SK-N-SH (cell line): ENCODE measurements at regions not wholly inside any gene's neighbourhood (a gene's known extent, or its start where the extent isn't known, plus 50 kb on each side); places are given as distances from the start of the nearest gene placed in this dataset.

ENCODE experiments used
- CTCF ChIA-PET: fragments of 300-600, 350-600 bp; formaldehyde crosslinking; extraction: SDS; loops from one replicate; lab custom pipeline; 2021; lab: Yijun Ruan, JAX
- POLR2A ChIA-PET: fragments of 350-600 bp; sonication (Branson Sonifier 250); formaldehyde crosslinking; extraction: SDS; loops from one replicate; lab custom pipeline; 2020; ENCODE audit warnings: antibody characterized with exemption, inconsistent platforms; lab: Yijun Ruan, JAX
- DNase-seq: peaks from one replicate; pipeline ENCODE4 v3.0.0; 2012
- H2AFZ ChIP-seq: fragments of 200-600 bp; sonication (generic); 2 replicates; pipeline ENCODE4 v1.8.1; 2016; ENCODE audit warnings: antibody characterized with exemption, mild to moderate bottlenecking, low read depth
- H3F3A ChIP-seq: fragments of 200-600 bp; sonication (generic); replicated peaks from 2 replicates; pipeline ENCODE3; 2016; ENCODE audit warnings: antibody characterized with exemption, mild to moderate bottlenecking; ENCODE audit not compliant: insufficient read depth
- H3K27ac ChIP-seq, 2 experiments: fragments of 200-500 bp in 1 of 2; fragments of 200-600 bp in 1 of 2; sonication (Bioruptor generic) in 1 of 2; sonication (generic), shearing (Covaris generic) in 1 of 2; 2 replicates each; pipeline versions ENCODE4 v1.5.1 to v1.6.1; 2014 to 2016; ENCODE audit warnings: low read depth in 2 of 2, inconsistent platforms in 1 of 2, low read length in 1 of 2, mild to moderate bottlenecking in 1 of 2, mixed read lengths in 1 of 2
- H3K27me3 ChIP-seq: fragments of 200-600 bp; sonication (generic), shearing (Covaris generic); 2 replicates; pipeline ENCODE4 v1.6.1; 2016; ENCODE audit warnings: mixed run types; ENCODE audit not compliant: insufficient read depth
- H3K36me3 ChIP-seq, 2 experiments: fragments of 200-500 bp in 1 of 2; fragments of 200-600 bp in 1 of 2; sonication (Bioruptor generic) in 1 of 2; sonication (generic) in 1 of 2; replicated peaks in 1 of 2; 2 replicates each; pipeline versions ENCODE3 to v1.5.1; 2014 to 2016; ENCODE audit warnings: low read length in 1 of 2, mild to moderate bottlenecking in 1 of 2; ENCODE audit not compliant: insufficient read depth in 2 of 2, control insufficient read depth in 1 of 2
- H3K4me1 ChIP-seq, 2 experiments: fragments of 200-500 bp in 1 of 2; fragments of 200-600 bp in 1 of 2; sonication (Bioruptor generic) in 1 of 2; sonication (generic), shearing (Covaris generic) in 1 of 2; 2 replicates each; pipeline versions ENCODE4 v1.5.1 to v1.6.1; 2014 to 2016; ENCODE audit warnings: low read depth in 1 of 2, low read length in 1 of 2, mixed run types in 1 of 2; ENCODE audit not compliant: insufficient read depth in 2 of 2, control insufficient read depth in 1 of 2
- H3K4me2 ChIP-seq: fragments of 200-600 bp; sonication (generic), shearing (Covaris generic); 2 replicates; pipeline ENCODE4 v1.6.1; 2017; ENCODE audit warnings: mixed run types
- H3K4me3 ChIP-seq, 2 experiments: fragments of 200-500 bp in 1 of 2; fragments of 200-600 bp in 1 of 2; sonication (Bioruptor generic) in 1 of 2; sonication (generic), shearing (Covaris generic) in 1 of 2; 2 replicates each; pipeline versions ENCODE4 v1.5.1 to v1.8.1; 2014 to 2016; ENCODE audit warnings: low read depth in 2 of 2, inconsistent platforms in 1 of 2, low read length in 1 of 2, mild to moderate bottlenecking in 1 of 2, mixed read lengths in 1 of 2, moderate library complexity in 1 of 2
- H3K79me2 ChIP-seq: fragments of 200-600 bp; sonication (generic); 2 replicates; pipeline ENCODE4 v1.8.1; 2017; ENCODE audit warnings: mild to moderate bottlenecking; ENCODE audit not compliant: insufficient read depth
- H3K9ac ChIP-seq: fragments of 200-600 bp; sonication (generic); 2 replicates; pipeline ENCODE4 v1.6.1; 2017; ENCODE audit warnings: mixed run types
- H3K9me2 ChIP-seq: fragments of 200-600 bp; sonication (generic); 2 replicates; pipeline ENCODE4 v1.6.1; 2017; ENCODE audit warnings: mixed run types
- H3K9me3 ChIP-seq: fragments of 200-600 bp; sonication (generic); 2 replicates; pipeline ENCODE4 v1.6.1; 2017; ENCODE audit warnings: mixed run types, mild to moderate bottlenecking, moderate library complexity
- H4K20me1 ChIP-seq: fragments of 200-600 bp; sonication (generic); 2 replicates; pipeline ENCODE4 v1.6.1; 2017; ENCODE audit warnings: mild to moderate bottlenecking, mixed run types; ENCODE audit not compliant: insufficient read depth
- CHD2 ChIP-seq: fragments of 150-350 bp; IDR thresholded peaks from 2 replicates; pipeline ENCODE4 v1.6.1; 2018; ENCODE audit warnings: low read length; ENCODE audit not compliant: partially characterized antibody
- ELF1 ChIP-seq: IDR thresholded peaks from 2 replicates; pipeline ENCODE4 v1.4.0; 2012
- EP300 ChIP-seq, 2 experiments: IDR thresholded peaks; 2 replicates each; pipeline versions ENCODE4 v1.4.0 to v1.6.1; 2012; ENCODE audit warnings: borderline replicate concordance in 1 of 2, low read depth in 1 of 2, low read length in 1 of 2
- EZH2phosphoT487 ChIP-seq: fragments of 200-600 bp; sonication (generic); IDR thresholded peaks from 2 replicates; pipeline ENCODE4 v1.6.1; 2017; ENCODE audit warnings: low read depth, mixed run types, mild to moderate bottlenecking, antibody characterized with exemption, moderate library complexity, borderline replicate concordance
- FOXM1 ChIP-seq: IDR thresholded peaks from 2 replicates; pipeline ENCODE4 v1.4.0; 2012; ENCODE audit warnings: low read depth, mild to moderate bottlenecking
- GABPA ChIP-seq: IDR thresholded peaks from 2 replicates; pipeline ENCODE4 v1.4.0; 2012; ENCODE audit warnings: low read depth, mild to moderate bottlenecking
- GATA2 ChIP-seq: sonication (generic); formaldehyde crosslinking; IDR thresholded peaks from 2 replicates; pipeline ENCODE4 v1.5.0; 2020; ENCODE audit warnings: mild to moderate bottlenecking, missing genetic modification reagents
- MAX ChIP-seq: IDR thresholded peaks from 2 replicates; pipeline ENCODE4 v1.4.0; 2012; ENCODE audit warnings: low read depth
- MEF2A ChIP-seq: IDR thresholded peaks from 2 replicates; pipeline ENCODE4 v1.4.0; 2012; ENCODE audit warnings: low read depth, borderline replicate concordance
- NFIC ChIP-seq: IDR thresholded peaks from 2 replicates; pipeline ENCODE4 v1.4.0; 2012; ENCODE audit warnings: borderline replicate concordance
- RAD21 ChIP-seq: IDR thresholded peaks from 2 replicates; pipeline ENCODE4 v1.6.1; 2012; ENCODE audit warnings: mild to moderate bottlenecking, low read length
- RCOR1 ChIP-seq: fragments of 150-350 bp; IDR thresholded peaks from 2 replicates; pipeline ENCODE4 v1.6.1; 2017; ENCODE audit warnings: antibody characterized with exemption, low read length
- RXRA ChIP-seq: IDR thresholded peaks from 2 replicates; pipeline ENCODE4 v1.4.0; 2012; ENCODE audit warnings: low read depth, mild to moderate bottlenecking, borderline replicate concordance
- TAF1 ChIP-seq: IDR thresholded peaks from 2 replicates; pipeline ENCODE4 v1.6.1; 2012; ENCODE audit warnings: low read depth, mild to moderate bottlenecking, low read length, moderate library complexity, borderline replicate concordance
- TCF12 ChIP-seq: IDR thresholded peaks from 2 replicates; pipeline ENCODE4 v1.4.0; 2012
- TEAD4 ChIP-seq: IDR thresholded peaks from 2 replicates; pipeline ENCODE4 v1.4.0; 2012; ENCODE audit warnings: mild to moderate bottlenecking, borderline replicate concordance; ENCODE audit not compliant: insufficient read depth
- USF1 ChIP-seq: IDR thresholded peaks from 2 replicates; pipeline ENCODE4 v1.4.0; 2012; ENCODE audit warnings: low read depth, borderline replicate concordance
- YY1 ChIP-seq: IDR thresholded peaks from 2 replicates; pipeline ENCODE4 v1.4.0; 2012; ENCODE audit warnings: low read depth, mild to moderate bottlenecking
- WGBS: methylation state at CpG from one replicate; pipeline ENCODE4 v1.1.6; 2017; ENCODE audit warnings: low lambda C conversion rate; 5-methylcytosine and 5-hydroxymethylcytosine counted together

GRCh38 chrX:1807301-1807731 lies 192.5 kb downstream of the ASMT start (continued):
- TF ChIP-seq MAX (no peak), YY1 (no peak), CHD2 (no peak), RAD21 (no peak), NFIC (peak; percentile 50), TCF12 (peak; percentile 42), EP300 (IDR thresholded peaks at IDR 0.05; ENCODE audit: borderline replicate concordance in 1 of 2, low read depth in 1 of 2, low read length in 1 of 2) (peak in 1 of 2 experiments; percentile 25; a peak in 1 of 4 replicates), RCOR1 (no peak)
- TF ChIP-seq, all 33 proteins: peak for 5

GRCh38 chrX:1809581-1809980 lies 194.7 kb downstream of the ASMT start:
- TF ChIP-seq GATA2 (no peak), TCF12 (no peak), MEF2A (no peak), USF1 (no peak), TEAD4 (no peak), EZH2phosphoT487 (no peak), TAF1 (no peak), GABPA (no peak), MAX (no peak), CHD2 (no peak), ELF1 (no peak), RXRA (no peak), FOXM1 (no peak)
- H3K9me3 ChIP-seq: no peaks in the 10 kb centered on the region
- no peak overlapping the region for H3K27ac ChIP-seq
- H4K20me1 ChIP-seq: no peaks in the 10 kb centered on the region
- H3K9ac ChIP-seq: no peak overlapping the region
- 0 out of 4 replicates have a peak, but pooled peaks cover 0 to 6% of the 10 kb centered on the region in 2 experiments for H3K4me1 ChIP-seq
- H3K4me3 ChIP-seq: no peak overlapping the region
- no peaks in the 10 kb centered on the region for H3K79me2 ChIP-seq
- no peak overlapping the region for H3K4me2 ChIP-seq
- DNase-seq: no peak
- no peaks in the 10 kb centered on the region for H3K36me3 ChIP-seq
- ChIA-PET POLR2A (no interaction called here), CTCF (no interaction called here)
- 13% methylated on average over 5 of the region's 5 CpGs for WGBS
- no peaks in the 10 kb centered on the region; the same call in 1 of the 2 replicates for H3K27me3 ChIP-seq
- H3F3A ChIP-seq: no peaks in the 10 kb centered on the region
- H3K9me2 ChIP-seq: no peaks in the 10 kb centered on the region
- no peak overlapping the region for H2AFZ ChIP-seq
